AG04450 (cell line): ENCODE measurements at regions not wholly inside any gene's neighbourhood (a gene's known extent, or its start where the extent isn't known, plus 50 kb on each side); places are given as distances from the start of the nearest gene placed in this dataset.

Source experiments
- CTCF ChIA-PET: fragments of 300-600, 350-600 bp; formaldehyde crosslinking; extraction: SDS; loops from one replicate; lab custom pipeline; 2022; ENCODE audit warnings: antibody characterized with exemption, inconsistent platforms; lab: Charles Lee
- POLR2A ChIA-PET: fragments of 350-600 bp; formaldehyde crosslinking; extraction: SDS; loops from one replicate; lab custom pipeline; 2021; ENCODE audit warnings: antibody characterized with exemption, inconsistent platforms; lab: Yijun Ruan, JAX
- DNase-seq: peaks from one replicate; pipeline ENCODE4 v3.0.0-alpha.2; 2011; ENCODE audit warnings: low read depth, low spot score
- H3K27ac ChIP-seq: one replicate; pipeline ENCODE4 v1.5.1; 2012; ENCODE audit warnings: low read depth, low read length, control low read depth
- H3K27me3 ChIP-seq: one replicate; pipeline ENCODE4 v1.6.0; 2012; ENCODE audit warnings: low read length; ENCODE audit not compliant: control insufficient read depth, insufficient read depth
- H3K4me3 ChIP-seq: 2 replicates; pipeline ENCODE4 v1.5.1; 2011; ENCODE audit warnings: mild to moderate bottlenecking, low read depth, low read length, control low read depth
- H3K9me3 ChIP-seq: 2 replicates; pipeline ENCODE4 v1.5.1; 2012; ENCODE audit warnings: low read length; ENCODE audit not compliant: control insufficient read depth, insufficient read depth
- TF ChIP-seq, protein P1 (sequence below): IDR thresholded peaks from 2 replicates; pipeline ENCODE4 v1.5.1; 2011; ENCODE audit warnings: low read depth, low read length, control low read depth, inconsistent platforms

DNA sequence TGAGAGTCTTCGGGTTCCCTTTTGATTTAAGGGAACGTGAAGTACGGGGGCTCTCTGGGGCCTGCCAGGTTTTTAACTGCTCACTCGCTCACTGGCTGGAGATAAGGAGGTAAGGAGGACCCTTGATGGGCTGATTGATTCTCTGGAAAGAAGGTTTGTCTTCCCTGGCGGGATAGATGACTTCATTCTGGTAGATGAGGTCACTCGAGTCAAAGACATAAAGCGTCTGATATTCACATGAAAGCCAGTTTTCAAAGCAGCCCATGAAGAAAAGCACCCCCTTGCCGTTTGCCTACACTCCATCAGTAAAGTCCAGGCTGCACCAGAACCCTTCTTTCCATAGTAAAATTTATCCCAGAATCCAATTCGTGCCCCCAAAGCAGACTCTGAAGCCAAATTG is 233.7 kb upstream of the IRX5 start:
- TF ChIP-seq, protein P1, sequence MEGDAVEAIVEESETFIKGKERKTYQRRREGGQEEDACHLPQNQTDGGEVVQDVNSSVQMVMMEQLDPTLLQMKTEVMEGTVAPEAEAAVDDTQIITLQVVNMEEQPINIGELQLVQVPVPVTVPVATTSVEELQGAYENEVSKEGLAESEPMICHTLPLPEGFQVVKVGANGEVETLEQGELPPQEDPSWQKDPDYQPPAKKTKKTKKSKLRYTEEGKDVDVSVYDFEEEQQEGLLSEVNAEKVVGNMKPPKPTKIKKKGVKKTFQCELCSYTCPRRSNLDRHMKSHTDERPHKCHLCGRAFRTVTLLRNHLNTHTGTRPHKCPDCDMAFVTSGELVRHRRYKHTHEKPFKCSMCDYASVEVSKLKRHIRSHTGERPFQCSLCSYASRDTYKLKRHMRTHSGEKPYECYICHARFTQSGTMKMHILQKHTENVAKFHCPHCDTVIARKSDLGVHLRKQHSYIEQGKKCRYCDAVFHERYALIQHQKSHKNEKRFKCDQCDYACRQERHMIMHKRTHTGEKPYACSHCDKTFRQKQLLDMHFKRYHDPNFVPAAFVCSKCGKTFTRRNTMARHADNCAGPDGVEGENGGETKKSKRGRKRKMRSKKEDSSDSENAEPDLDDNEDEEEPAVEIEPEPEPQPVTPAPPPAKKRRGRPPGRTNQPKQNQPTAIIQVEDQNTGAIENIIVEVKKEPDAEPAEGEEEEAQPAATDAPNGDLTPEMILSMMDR: no peak
- no peak for DNase-seq
- CTCF ChIA-PET: no interaction called here
- no peaks in the 10 kb centered on the region for H3K27me3 ChIP-seq
- H3K27ac ChIP-seq: no peak overlapping the region
- H3K9me3 ChIP-seq: peaks cover 13% of the 10 kb centered on the region
- POLR2A ChIA-PET: no interaction called here
- no peak overlapping the region for H3K4me3 ChIP-seq

DNA sequence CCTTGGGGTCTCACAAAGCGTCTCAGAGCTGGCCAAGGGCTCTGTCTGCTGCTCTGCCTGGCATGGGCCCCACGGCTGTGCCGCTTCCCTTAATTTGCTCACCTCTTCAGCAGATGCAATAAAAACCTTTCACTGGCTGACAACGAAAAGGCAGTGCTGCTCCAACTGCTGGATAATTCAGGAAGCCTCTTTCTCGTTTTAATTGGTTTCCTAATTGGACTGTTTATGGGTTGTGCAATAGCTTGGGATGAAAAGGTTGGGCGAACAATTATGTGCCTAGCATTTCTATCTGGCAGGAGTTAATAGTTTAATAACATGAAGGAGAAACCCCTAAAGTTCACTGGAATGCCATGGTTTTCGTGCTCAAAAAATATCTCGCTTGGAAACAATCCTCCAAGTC is 234.1 kb upstream of the IRX5 start:
- POLR2A ChIA-PET: no interaction called here
- TF ChIP-seq, protein P1: no peak
- Histone ChIP-seq H3K27me3 (no peaks in the 10 kb centered on the region), H3K4me3 (no peak overlapping the region), H3K9me3 (peaks cover 11% of the 10 kb centered on the region), H3K27ac (no peak overlapping the region)
- CTCF ChIA-PET: no interaction called here
- DNase-seq: no peak

DNA sequence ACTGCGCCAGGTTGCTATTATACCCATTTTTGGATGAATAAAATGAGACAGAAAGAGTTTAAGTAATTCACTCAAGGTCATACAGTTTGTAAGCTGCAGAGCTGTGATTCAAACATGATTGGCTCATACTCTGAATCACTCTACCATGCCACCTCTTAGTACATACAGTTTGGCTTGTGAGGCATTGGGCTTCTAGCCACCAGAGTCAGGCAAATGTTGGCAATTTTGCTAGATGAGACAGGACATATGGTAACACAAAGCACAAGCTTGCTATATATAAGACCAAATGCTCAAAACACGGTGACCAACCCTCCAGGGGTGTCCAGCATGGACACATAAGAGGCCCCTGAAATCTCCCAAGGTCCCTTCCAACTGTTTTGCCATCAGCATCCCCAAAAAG is 236.0 kb upstream of the IRX5 start:
- Histone ChIP-seq H3K27ac (no peak overlapping the region), H3K27me3 (no peaks in the 10 kb centered on the region), H3K4me3 (no peak overlapping the region), H3K9me3 (peaks cover 11% of the 10 kb centered on the region)
- DNase-seq: no peak
- CTCF ChIA-PET: no interaction called here
- TF ChIP-seq, protein P1: no peak
- POLR2A ChIA-PET: no interaction called here

DNA sequence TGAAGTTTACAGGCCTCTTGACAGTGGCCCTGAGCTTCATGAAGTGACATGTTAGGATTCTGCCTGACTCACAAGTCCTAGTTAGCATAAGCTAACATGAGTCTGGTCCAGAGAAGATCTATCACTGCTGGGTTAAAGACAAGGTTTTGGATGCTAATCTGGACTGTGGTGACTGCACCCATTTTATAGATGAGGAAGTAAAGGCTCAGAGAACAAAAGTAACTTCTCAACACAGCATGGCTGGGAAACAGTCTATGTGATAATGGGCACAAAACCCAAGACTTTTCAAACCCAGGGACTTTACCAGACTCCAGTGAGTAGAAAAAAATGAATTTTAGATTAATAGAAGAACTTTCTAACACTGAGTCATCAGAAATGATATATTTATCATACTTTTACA is 236.8 kb upstream of the IRX5 start:
- Histone ChIP-seq H3K27me3 (no peaks in the 10 kb centered on the region), H3K9me3 (peaks cover 11% of the 10 kb centered on the region), H3K4me3 (no peak overlapping the region), H3K27ac (no peak overlapping the region)
- DNase-seq: no peak
- ChIA-PET POLR2A (no interaction called here), CTCF (no interaction called here)
- TF ChIP-seq, protein P1: no peak

DNA sequence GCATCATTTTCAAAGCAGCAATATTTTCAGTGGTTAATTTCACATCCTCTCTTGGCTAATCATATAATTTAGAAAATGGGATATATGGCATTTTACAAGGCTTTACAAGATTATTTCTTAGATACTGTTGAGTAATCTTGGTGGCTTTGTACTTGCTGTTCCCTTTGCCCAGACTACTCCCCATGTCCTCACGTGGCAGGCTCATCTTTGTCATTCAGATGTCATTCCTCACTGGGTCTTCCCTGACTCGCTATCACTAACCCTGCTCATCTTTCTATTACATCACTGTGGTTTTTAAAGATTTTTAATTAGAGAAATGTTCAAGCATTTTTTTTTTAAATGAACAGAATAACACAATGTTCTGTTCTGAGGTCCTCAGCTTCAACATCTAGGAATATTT is 240.0 kb upstream of the IRX5 start:
- no peak for DNase-seq
- Histone ChIP-seq H3K4me3 (no peak overlapping the region), H3K9me3 (peaks cover 6% of the 10 kb centered on the region; the same call in 1 of the 2 replicates), H3K27me3 (no peaks in the 10 kb centered on the region), H3K27ac (no peak overlapping the region)
- ChIA-PET POLR2A (no interaction called here), CTCF (no interaction called here)
- TF ChIP-seq, protein P1: no peak
